Endothelial cell of umbilical vein (primary cell): ENCODE measurements at regions not wholly inside any gene's neighbourhood (a gene's known extent, or its start where the extent isn't known, plus 50 kb on each side); places are given as distances from the start of the nearest gene placed in this dataset.

ENCODE experiments used
- BruUV-seq: library from RNA; stranded (reverse); fragments of 400-500 nt; replicated peaks from 2 replicates; lab custom pipeline; 2021; lab: Mats Ljungman, UMichigan
- CTCF ChIA-PET: fragments of 300-600, 350-600 bp; sonication (Branson Sonifier 250); formaldehyde crosslinking; loops from one replicate; lab custom pipeline; 2021; ENCODE audit warnings: antibody characterized with exemption, inconsistent platforms; lab: Charles Lee
- POLR2A ChIA-PET: fragments of 300-600, 350-600 bp; sonication (Branson Sonifier 250); formaldehyde crosslinking; loops from one replicate; lab custom pipeline; 2021; ENCODE audit warnings: antibody characterized with exemption, inconsistent platforms; lab: Charles Lee
- DNase-seq: peaks from one replicate; pipeline ENCODE4 v3.0.0-alpha.2; 2011; ENCODE audit warnings: low read depth, low spot score
- FAIRE-seq: peaks from 2 replicates; lab custom pipeline; 2011; peaks lifted over from hg19 to GRCh38; lab: Jason Lieb, UNC
- H2AFZ ChIP-seq: 2 replicates; pipeline ENCODE4 v1.6.0; 2012; ENCODE audit warnings: low read depth, low read length, control low read depth, inconsistent platforms
- H3K27ac ChIP-seq: 2 replicates; pipeline ENCODE4 v1.5.1; 2011; ENCODE audit warnings: low read depth, mild to moderate bottlenecking, control low read depth, low read length, moderate library complexity; ENCODE audit not compliant: insufficient read depth
- H3K27me3 ChIP-seq, 2 experiments: 2 replicates each; pipeline versions ENCODE4 v1.6.0 to v1.6.1; 2011; ENCODE audit warnings: low read length in 2 of 2, mixed read lengths in 1 of 2; ENCODE audit not compliant: control insufficient read depth in 2 of 2, insufficient read depth in 2 of 2
- H3K36me3 ChIP-seq, 2 experiments: 2 replicates in 1 of 2; 3 replicates in 1 of 2; pipeline ENCODE4 v1.5.1; 2011; ENCODE audit warnings: low read length in 2 of 2, mild to moderate bottlenecking in 1 of 2, moderate library complexity in 1 of 2; ENCODE audit not compliant: control insufficient read depth in 2 of 2, insufficient read depth in 2 of 2; ENCODE audit errors: extremely low read depth in 1 of 2
- H3K4me1 ChIP-seq: 3 replicates; pipeline ENCODE4 v1.5.1; 2011; ENCODE audit warnings: mild to moderate bottlenecking, low read length; ENCODE audit not compliant: control insufficient read depth, insufficient read depth; ENCODE audit errors: extremely low read depth
- H3K4me2 ChIP-seq: 2 replicates; pipeline ENCODE4 v1.6.1; 2011; ENCODE audit warnings: low read length, control low read depth, mixed read lengths; ENCODE audit not compliant: insufficient read depth
- H3K4me3 ChIP-seq, 3 experiments: fragments of 200-600 bp in 1 of 3; sonication (generic), shearing (Covaris generic) in 1 of 3; replicated peaks in 1 of 3; 2 replicates each; pipeline ENCODE4 v1.5.1; 2011 to 2016; ENCODE audit warnings: control low read depth in 3 of 3, low read length in 3 of 3, mild to moderate bottlenecking in 2 of 3, inconsistent platforms in 1 of 3, low read depth in 1 of 3, moderate library complexity in 1 of 3; ENCODE audit not compliant: insufficient read depth in 1 of 3
- H3K79me2 ChIP-seq: 2 replicates; pipeline ENCODE4 v1.6.0; 2012; ENCODE audit warnings: low read length, inconsistent platforms; ENCODE audit not compliant: control insufficient read depth, insufficient read depth
- H3K9ac ChIP-seq: replicated peaks from 2 replicates; pipeline ENCODE3; 2011; ENCODE audit warnings: low read length, control low read depth; ENCODE audit not compliant: insufficient read depth; ENCODE audit errors: extremely low read depth
- H3K9me1 ChIP-seq: replicated peaks from 3 replicates; pipeline ENCODE4 v1.6.0; 2011; ENCODE audit warnings: mild to moderate bottlenecking, low read length; ENCODE audit not compliant: control insufficient read depth, insufficient read depth; ENCODE audit errors: extremely low read depth
- H3K9me3 ChIP-seq: replicated peaks from 2 replicates; pipeline ENCODE4 v1.5.1; 2012; ENCODE audit warnings: low read length, inconsistent platforms; ENCODE audit not compliant: control insufficient read depth, insufficient read depth
- H4K20me1 ChIP-seq: replicated peaks from 2 replicates; pipeline ENCODE3; 2011; ENCODE audit warnings: mild to moderate bottlenecking, low read length; ENCODE audit not compliant: control insufficient read depth, insufficient read depth; ENCODE audit errors: extremely low read depth
- CTCF ChIP-seq, 2 donors: IDR thresholded peaks; 1 replicate in 1 of 2; 2 replicates in 1 of 2; pipeline ENCODE4 v1.5.1; 2011; ENCODE audit warnings: low read length in 2 of 2, mild to moderate bottlenecking in 2 of 2, moderate library complexity in 2 of 2, control low read depth in 1 of 2, inconsistent platforms in 1 of 2, low read depth in 1 of 2; ENCODE audit not compliant: insufficient read depth in 1 of 2; ENCODE audit errors: extremely low read depth in 1 of 2
- EZH2 ChIP-seq: IDR thresholded peaks from 2 replicates; pipeline ENCODE4 v1.6.1; 2012; ENCODE audit warnings: borderline replicate concordance, low read depth, mild to moderate bottlenecking, moderate library complexity, low read length, inconsistent platforms; ENCODE audit not compliant: severe bottlenecking
- FOS ChIP-seq: IDR thresholded peaks from 2 replicates; pipeline ENCODE4 v1.6.1; 2011; ENCODE audit warnings: mild to moderate bottlenecking, low read length, moderate library complexity, borderline replicate concordance; ENCODE audit not compliant: insufficient read depth
- GATA2 ChIP-seq: IDR thresholded peaks from 2 replicates; pipeline ENCODE4 v1.7.0; 2011; ENCODE audit warnings: low read depth, mild to moderate bottlenecking, moderate library complexity, mixed read lengths, low read length; ENCODE audit not compliant: insufficient read length, insufficient read depth
- JUN ChIP-seq: IDR thresholded peaks from 2 replicates; pipeline ENCODE4 v1.6.1; 2011; ENCODE audit warnings: borderline replicate concordance, low read depth; ENCODE audit not compliant: insufficient read length, insufficient read depth
- MAX ChIP-seq: IDR thresholded peaks from 2 replicates; pipeline ENCODE4 v1.6.1; 2011; ENCODE audit not compliant: insufficient read depth, insufficient read length
- MYC ChIP-seq: IDR thresholded peaks from one replicate; pipeline ENCODE4 v1.6.1; 2011; ENCODE audit warnings: mild to moderate bottlenecking, low read depth, low read length
- POLR2A ChIP-seq: IDR thresholded peaks from 2 replicates; pipeline ENCODE4 v1.6.1; 2012; ENCODE audit warnings: low read depth, mild to moderate bottlenecking, control low read depth, low read length
- POLR2AphosphoS5 ChIP-seq: IDR thresholded peaks from 2 replicates; pipeline ENCODE4 v1.6.1; 2012; ENCODE audit warnings: low read depth, mild to moderate bottlenecking, control low read depth, low read length, moderate library complexity; ENCODE audit not compliant: insufficient read depth
- dilution Hi-C: fragments of 300-500 bp; cut with MboI; formaldehyde crosslinking; loops from one replicate; pipeline ENCODE4 v1.15.0; 2019; ENCODE audit warnings: low sequenced_read_pairs; ENCODE audit not compliant: extremely low pct_ligation_motif_present
- intact Hi-C: fragments of 100-400 bp; cut with micrococcal nuclease; formaldehyde crosslinking; loops from one replicate; pipeline ENCODE4 v1.10.0; 2022

GRCh38 chr4:124459196-124459940 lies 253.2 kb downstream of the ANKRD50 start:
- no peaks in the 10 kb centered on the region for H3K36me3 ChIP-seq
- no peak overlapping the region for H2AFZ ChIP-seq
- no peak overlapping the region for H3K4me3 ChIP-seq
- no peaks in the 10 kb centered on the region for H3K27me3 ChIP-seq
- intact Hi-C loops = no loop called here
- no TSS peak for BruUV-seq
- CTCF ChIA-PET = interaction anchor here (0.9 kb wide), 1 partner anchor 125 kb away, joined by 3 read pairs; no protein-coding TSS in a partner anchor
- H3K9me3 ChIP-seq = no peaks in the 10 kb centered on the region
- no peak overlapping the region for H3K4me2 ChIP-seq
- FAIRE-seq (no peak), DNase-seq (no peak)
- H3K27ac ChIP-seq = no peak overlapping the region
- H3K9ac ChIP-seq = no peak overlapping the region
- no peaks in the 10 kb centered on the region for H3K9me1 ChIP-seq
- H3K79me2 ChIP-seq = no peaks in the 10 kb centered on the region
- dilution Hi-C loops = no loop called here
- POLR2A ChIA-PET = no interaction called here
- TF ChIP-seq MAX (no peak), JUN (no peak), CTCF (IDR thresholded peaks at IDR 0.05; ENCODE audit: extremely low read depth in 1 of 2, insufficient read depth in 1 of 2, low read depth in 1 of 2, low read length in 2 of 2) (no peak), POLR2A (no peak), GATA2 (no peak), FOS (no peak), MYC (no peak), POLR2AphosphoS5 (no peak), EZH2 (no peak)
- H3K4me1 ChIP-seq = peaks cover 4% of the 10 kb centered on the region
- no peaks in the 10 kb centered on the region for H4K20me1 ChIP-seq
